ENCODE measurements at regions not wholly inside any gene's neighbourhood (a gene's known extent, or its start where the extent isn't known, plus 50 kb on each side); places are given as distances from the start of the nearest gene placed in this dataset.
A peak's percentile ranks its signal among the peaks of the same experiment; 100 is the strongest.

DNA sequence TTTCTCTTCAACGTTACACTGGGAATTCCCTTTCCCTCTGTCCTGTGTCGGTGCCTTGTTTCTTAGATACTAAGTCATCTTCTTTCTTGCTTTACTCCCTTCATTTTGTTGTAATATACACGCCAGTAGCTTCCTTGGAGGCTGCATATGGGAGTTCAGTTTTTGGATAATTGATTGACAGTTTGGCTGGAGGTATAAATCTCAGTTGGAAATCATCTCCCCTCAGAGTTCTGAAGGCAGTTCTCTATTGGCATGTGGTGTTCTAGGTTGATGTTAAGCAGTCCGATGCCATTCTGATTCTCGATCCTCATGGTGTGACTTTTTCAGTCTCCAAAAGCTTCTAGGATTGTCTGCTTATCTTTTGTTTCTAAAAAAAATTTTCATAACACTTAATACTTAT, 152.5 kb upstream of the GLI2 start:
- H3K79me2 ChIP-seq: no peaks in the 10 kb centered on the region
- no peak for DNase-seq (ENCODE audit: low spot score)
- WGBS (ENCODE audit: low lambda C conversion rate, missing lambda C conversion rate): 94% methylated on average over 5 of the region's 5 CpGs

GRCh38 chr2:120583851-120584570, 151.7 kb upstream of the GLI2 start:
- H3K27me3 ChIP-seq: peaks cover 21% of the 10 kb centered on the region
- H3K79me2 ChIP-seq: no peaks in the 10 kb centered on the region
- no peak overlapping the region for H3K4me3 ChIP-seq
- H3K9me3 ChIP-seq (ENCODE audit: low read depth): no peaks in the 10 kb centered on the region
- H3K4me2 ChIP-seq: no peak overlapping the region
- peaks cover 3% of the 10 kb centered on the region for H3K4me1 ChIP-seq (ENCODE audit: insufficient read depth)
- 94% methylated on average over 1 of the region's 1 CpG for WGBS (ENCODE audit: low lambda C conversion rate, missing lambda C conversion rate)
- no peaks in the 10 kb centered on the region for H3K9me2 ChIP-seq (replicated peaks; ENCODE audit: insufficient read depth)
- H2AFZ ChIP-seq: no peak overlapping the region
- H3K27ac ChIP-seq: no peak overlapping the region
- DNase-seq (ENCODE audit: low spot score): no peak
- TF ChIP-seq EZH2phosphoT487 (IDR thresholded peaks at IDR 0.05; ENCODE audit: low read depth, severe bottlenecking, unreplicated experiment): no peak
- TF ChIP-seq EZH2 (IDR thresholded peaks at IDR 0.05; ENCODE audit: borderline replicate concordance): no peak
- TF ChIP-seq, protein P1, sequence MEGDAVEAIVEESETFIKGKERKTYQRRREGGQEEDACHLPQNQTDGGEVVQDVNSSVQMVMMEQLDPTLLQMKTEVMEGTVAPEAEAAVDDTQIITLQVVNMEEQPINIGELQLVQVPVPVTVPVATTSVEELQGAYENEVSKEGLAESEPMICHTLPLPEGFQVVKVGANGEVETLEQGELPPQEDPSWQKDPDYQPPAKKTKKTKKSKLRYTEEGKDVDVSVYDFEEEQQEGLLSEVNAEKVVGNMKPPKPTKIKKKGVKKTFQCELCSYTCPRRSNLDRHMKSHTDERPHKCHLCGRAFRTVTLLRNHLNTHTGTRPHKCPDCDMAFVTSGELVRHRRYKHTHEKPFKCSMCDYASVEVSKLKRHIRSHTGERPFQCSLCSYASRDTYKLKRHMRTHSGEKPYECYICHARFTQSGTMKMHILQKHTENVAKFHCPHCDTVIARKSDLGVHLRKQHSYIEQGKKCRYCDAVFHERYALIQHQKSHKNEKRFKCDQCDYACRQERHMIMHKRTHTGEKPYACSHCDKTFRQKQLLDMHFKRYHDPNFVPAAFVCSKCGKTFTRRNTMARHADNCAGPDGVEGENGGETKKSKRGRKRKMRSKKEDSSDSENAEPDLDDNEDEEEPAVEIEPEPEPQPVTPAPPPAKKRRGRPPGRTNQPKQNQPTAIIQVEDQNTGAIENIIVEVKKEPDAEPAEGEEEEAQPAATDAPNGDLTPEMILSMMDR (IDR thresholded peaks at IDR 0.05; ENCODE audit: poor library complexity): no peak
- H3K36me3 ChIP-seq (replicated peaks; ENCODE audit: insufficient read depth, low read depth): no peaks in the 10 kb centered on the region
- no peaks in the 10 kb centered on the region for H4K20me1 ChIP-seq (ENCODE audit: insufficient read depth, poor library complexity, severe bottlenecking)

More for the DNA sequence above, 152.5 kb upstream of the GLI2 start:
- TF ChIP-seq, protein P1 (IDR thresholded peaks at IDR 0.05; ENCODE audit: poor library complexity): no peak
- TF ChIP-seq EZH2 (IDR thresholded peaks at IDR 0.05; ENCODE audit: borderline replicate concordance): no peak
- TF ChIP-seq EZH2phosphoT487 (IDR thresholded peaks at IDR 0.05; ENCODE audit: low read depth, severe bottlenecking, unreplicated experiment): no peak
- Histone ChIP-seq H3K4me1 (ENCODE audit: insufficient read depth) (peaks cover 3% of the 10 kb centered on the region), H3K9me3 (ENCODE audit: low read depth) (no peaks in the 10 kb centered on the region), H3K36me3 (replicated peaks; ENCODE audit: insufficient read depth, low read depth) (no peaks in the 10 kb centered on the region), H3K27me3 (peaks cover 19% of the 10 kb centered on the region), H3K9me2 (replicated peaks; ENCODE audit: insufficient read depth) (no peaks in the 10 kb centered on the region), H4K20me1 (ENCODE audit: insufficient read depth, poor library complexity, severe bottlenecking) (no peaks in the 10 kb centered on the region), H2AFZ (no peak overlapping the region), H3K27ac (no peak overlapping the region), H3K4me2 (no peak overlapping the region), H3K4me3 (no peak overlapping the region)

- H3K27ac ChIP-seq: no peak overlapping the region
- no peaks in the 10 kb centered on the region for H3K36me3 ChIP-seq (replicated peaks; ENCODE audit: insufficient read depth, low read depth)
- H3K79me2 ChIP-seq: no peaks in the 10 kb centered on the region
- peak overlapping the region; percentile 80 for H3K4me2 ChIP-seq
- H3K9me2 ChIP-seq (replicated peaks; ENCODE audit: insufficient read depth): no peaks in the 10 kb centered on the region
- no peak overlapping the region for H3K4me3 ChIP-seq
- H3K4me1 ChIP-seq (ENCODE audit: insufficient read depth): peaks cover 8% of the 10 kb centered on the region
- WGBS (ENCODE audit: low lambda C conversion rate, missing lambda C conversion rate): 38% methylated on average over 34 of the region's 41 CpGs
- no peak for DNase-seq (ENCODE audit: low spot score)
- H4K20me1 ChIP-seq (ENCODE audit: insufficient read depth, poor library complexity, severe bottlenecking): no peaks in the 10 kb centered on the region
- H2AFZ ChIP-seq: peak overlapping the region; percentile 60
- TF ChIP-seq, protein P1 (IDR thresholded peaks at IDR 0.05; ENCODE audit: poor library complexity): no peak
- TF ChIP-seq EZH2phosphoT487 (IDR thresholded peaks at IDR 0.05; ENCODE audit: low read depth, severe bottlenecking, unreplicated experiment): no peak
- no peak for TF ChIP-seq EZH2 (IDR thresholded peaks at IDR 0.05; ENCODE audit: borderline replicate concordance)
- no peaks in the 10 kb centered on the region for H3K9me3 ChIP-seq (ENCODE audit: low read depth)
- H3K27me3 ChIP-seq: peaks cover 21% of the 10 kb centered on the region
These were observed 149.0 kb upstream of the GLI2 start for GRCh38 chr2:120586507-120587278.

All from hepatocyte (in vitro differentiated cells).